HEK293 (cell line): ENCODE measurements at regions not wholly inside any gene's neighbourhood (a gene's known extent, or its start where the extent isn't known, plus 50 kb on each side); places are given as distances from the start of the nearest gene placed in this dataset.

Experiments
- CTCF ChIA-PET: fragments of 350-600 bp; formaldehyde crosslinking; extraction: SDS; loops from one replicate; lab custom pipeline; 2021; ENCODE audit warnings: antibody characterized with exemption; lab: Yijun Ruan, JAX
- POLR2A ChIA-PET: fragments of 300-600 bp; formaldehyde crosslinking; extraction: SDS; loops from one replicate; lab custom pipeline; 2020; ENCODE audit warnings: antibody characterized with exemption, inconsistent platforms; lab: Yijun Ruan, JAX
- H3K27ac ChIP-seq: fragments of 200-500 bp; sonication (Bioruptor generic); 2 replicates; pipeline ENCODE4 v1.5.1; 2014; ENCODE audit warnings: low read depth, low read length, control low read depth, inconsistent platforms; ENCODE audit errors: extremely low read depth
- H3K36me3 ChIP-seq, 2 experiments: fragments of 200-500 bp in 1 of 2; sonication (Bioruptor generic) in 1 of 2; 1 replicate in 1 of 2; 2 replicates in 1 of 2; pipeline ENCODE4 v1.5.1; 2014 to 2017; ENCODE audit warnings: inconsistent platforms in 2 of 2, low read length in 2 of 2; ENCODE audit not compliant: control insufficient read depth in 2 of 2, insufficient read depth in 1 of 2
- H3K4me1 ChIP-seq: fragments of 200-500 bp; sonication (Bioruptor generic); 2 replicates; pipeline ENCODE4 v1.5.1; 2014; ENCODE audit warnings: mild to moderate bottlenecking, low read length, inconsistent platforms; ENCODE audit not compliant: control insufficient read depth, insufficient read depth
- H3K4me3 ChIP-seq: 2 replicates; pipeline ENCODE4 v1.5.1; 2011; ENCODE audit warnings: low read depth, mild to moderate bottlenecking, control low read depth, low read length, moderate library complexity
- H3K9me3 ChIP-seq: fragments of 200-500 bp; sonication (Bioruptor generic); 2 replicates; pipeline ENCODE4 v1.5.1; 2014; ENCODE audit warnings: low read depth, low read length, inconsistent platforms; ENCODE audit not compliant: control insufficient read depth, insufficient read depth
- HOXA7 ChIP-seq: sonication (generic); formaldehyde crosslinking; IDR thresholded peaks from 2 replicates; pipeline ENCODE4 v1.8.1; 2022; ENCODE audit warnings: missing genetic modification reagents, borderline replicate concordance
- MZF1 ChIP-seq: fragments of 450-650 bp; formaldehyde crosslinking; IDR thresholded peaks from 2 replicates; pipeline ENCODE4 v1.5.1; 2017; ENCODE audit warnings: missing biosample characterization, missing genetic modification characterization, borderline replicate concordance
- PRDM1 ChIP-seq: fragments of 450-650 bp; formaldehyde crosslinking; IDR thresholded peaks from 2 replicates; pipeline ENCODE4; 2016; ENCODE audit warnings: missing biosample characterization, missing genetic modification characterization
- YY1 ChIP-seq: fragments of 450-650 bp; formaldehyde crosslinking; IDR thresholded peaks from 2 replicates; pipeline ENCODE4 v1.5.1; 2018; ENCODE audit warnings: missing biosample characterization, missing genetic modification characterization
- ZBTB17 ChIP-seq: fragments of 450-650 bp; formaldehyde crosslinking; IDR thresholded peaks from 2 replicates; pipeline ENCODE4 v1.5.1; 2016; ENCODE audit warnings: missing biosample characterization, missing genetic modification characterization
- ZFP37 ChIP-seq: fragments of 450-650 bp; formaldehyde crosslinking; IDR thresholded peaks from 2 replicates; pipeline ENCODE4 v1.5.1; 2016; ENCODE audit warnings: missing biosample characterization, missing genetic modification characterization
- ZFP69B ChIP-seq: fragments of 450-650 bp; formaldehyde crosslinking; IDR thresholded peaks from 2 replicates; pipeline ENCODE4 v1.5.1; 2016; ENCODE audit warnings: missing biosample characterization, missing genetic modification characterization
- ZNF202 ChIP-seq: fragments of 450-650 bp; formaldehyde crosslinking; IDR thresholded peaks from 2 replicates; pipeline ENCODE4 v1.5.1; 2016; ENCODE audit warnings: missing biosample characterization, missing genetic modification characterization, borderline replicate concordance
- ZNF221 ChIP-seq: fragments of 450-650 bp; formaldehyde crosslinking; IDR thresholded peaks from 2 replicates; pipeline ENCODE4 v1.5.1; 2017; ENCODE audit warnings: missing biosample characterization, missing genetic modification characterization, borderline replicate concordance
- ZNF24 ChIP-seq: fragments of 450-650 bp; formaldehyde crosslinking; IDR thresholded peaks from 2 replicates; pipeline ENCODE4 v1.5.1; 2016; ENCODE audit warnings: missing biosample characterization, missing genetic modification characterization
- ZNF354C ChIP-seq: fragments of 450-650 bp; formaldehyde crosslinking; IDR thresholded peaks from 2 replicates; pipeline ENCODE4 v1.5.1; 2016; ENCODE audit warnings: missing biosample characterization, missing genetic modification characterization, low read depth, borderline replicate concordance
- ZNF473 ChIP-seq: fragments of 450-650 bp; formaldehyde crosslinking; IDR thresholded peaks from 2 replicates; pipeline ENCODE4 v1.5.1; 2017; ENCODE audit warnings: missing biosample characterization, missing genetic modification characterization
- ZNF48 ChIP-seq: fragments of 450-650 bp; formaldehyde crosslinking; IDR thresholded peaks from 2 replicates; pipeline ENCODE4 v1.5.1; 2016; ENCODE audit warnings: missing biosample characterization, missing genetic modification characterization
- ZNF600 ChIP-seq: fragments of 450-650 bp; formaldehyde crosslinking; IDR thresholded peaks from 2 replicates; pipeline ENCODE4 v1.5.1; 2016; ENCODE audit warnings: missing biosample characterization, missing genetic modification characterization
- ZNF701 ChIP-seq: fragments of 450-650 bp; formaldehyde crosslinking; IDR thresholded peaks from 2 replicates; pipeline ENCODE4 v1.5.1; 2016; ENCODE audit warnings: missing biosample characterization, missing genetic modification characterization
- ZNF843 ChIP-seq: fragments of 450-650 bp; formaldehyde crosslinking; IDR thresholded peaks from 2 replicates; pipeline ENCODE4 v1.5.1; 2016; ENCODE audit warnings: missing biosample characterization, missing genetic modification characterization
- ZSCAN30 ChIP-seq: fragments of 450-650 bp; IDR thresholded peaks from 2 replicates; pipeline ENCODE4 v1.5.1; 2018; ENCODE audit warnings: missing biosample characterization, mild to moderate bottlenecking, missing genetic modification characterization, moderate library complexity
- TF ChIP-seq, protein P1 (sequence below): fragments of 450-650 bp; formaldehyde crosslinking; IDR thresholded peaks from 2 replicates; pipeline ENCODE4 v1.5.1; 2016; ENCODE audit warnings: missing biosample characterization, missing genetic modification characterization
- TF ChIP-seq, protein P2 (sequence below): fragments of 450-650 bp; formaldehyde crosslinking; IDR thresholded peaks from 2 replicates; pipeline ENCODE4 v1.5.1; 2017; ENCODE audit warnings: missing biosample characterization, mild to moderate bottlenecking, missing genetic modification characterization, moderate library complexity
- TF ChIP-seq, protein P3 (sequence below): fragments of 450-650 bp; IDR thresholded peaks from 2 replicates; pipeline ENCODE4 v1.5.1; 2018; ENCODE audit warnings: missing biosample characterization, mild to moderate bottlenecking, missing genetic modification characterization
- TF ChIP-seq, protein P4 (sequence below): fragments of 450-650 bp; formaldehyde crosslinking; optimal IDR thresholded peaks from 2 replicates; pipeline ENCODE3; 2016; ENCODE audit warnings: missing biosample characterization, mild to moderate bottlenecking, missing genetic modification characterization
- TF ChIP-seq, protein P5 (sequence below): fragments of 450-650 bp; formaldehyde crosslinking; IDR thresholded peaks from 2 replicates; pipeline ENCODE4 v1.5.1; 2016; ENCODE audit warnings: missing biosample characterization, missing genetic modification characterization, borderline replicate concordance

DNA sequence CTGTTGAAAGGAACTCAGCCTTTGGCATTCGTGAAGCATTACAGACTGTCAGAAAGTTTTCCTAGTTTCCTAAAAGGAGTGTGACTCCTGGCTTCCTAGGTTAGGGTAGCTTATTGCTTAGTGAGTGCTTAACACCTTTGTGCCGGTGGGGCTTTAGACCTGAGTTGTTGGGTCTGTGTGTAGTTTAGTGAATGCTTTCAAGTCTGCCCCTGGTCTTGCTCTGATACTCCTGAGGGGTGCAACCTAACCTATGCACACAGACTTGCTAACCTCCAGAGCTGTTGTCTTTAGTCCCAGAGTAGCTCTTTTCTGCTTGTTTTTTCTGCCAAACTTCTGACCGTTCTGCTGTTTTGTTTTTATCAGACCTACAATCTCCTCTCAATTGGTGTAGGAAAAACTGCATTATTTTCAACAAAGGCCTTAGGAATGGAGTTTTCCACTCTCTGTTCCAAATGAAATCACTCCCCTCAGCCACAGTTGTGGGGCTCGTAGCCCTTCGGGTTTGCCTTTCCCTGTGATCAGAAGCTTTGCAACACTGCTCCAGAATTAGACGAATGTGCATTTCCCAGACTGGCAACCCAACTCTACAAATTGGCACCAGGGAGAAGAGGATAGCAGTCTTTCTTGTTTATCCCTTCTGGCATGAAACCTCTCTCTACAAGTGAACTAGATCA lies 1399.1 kb upstream of the PCDH7 start (continued):
- no peak for TF ChIP-seq ZNF202 (tag by site-specific recombination)
- no peak for TF ChIP-seq MZF1 (tag by site-specific recombination)
- TF ChIP-seq, protein P1, sequence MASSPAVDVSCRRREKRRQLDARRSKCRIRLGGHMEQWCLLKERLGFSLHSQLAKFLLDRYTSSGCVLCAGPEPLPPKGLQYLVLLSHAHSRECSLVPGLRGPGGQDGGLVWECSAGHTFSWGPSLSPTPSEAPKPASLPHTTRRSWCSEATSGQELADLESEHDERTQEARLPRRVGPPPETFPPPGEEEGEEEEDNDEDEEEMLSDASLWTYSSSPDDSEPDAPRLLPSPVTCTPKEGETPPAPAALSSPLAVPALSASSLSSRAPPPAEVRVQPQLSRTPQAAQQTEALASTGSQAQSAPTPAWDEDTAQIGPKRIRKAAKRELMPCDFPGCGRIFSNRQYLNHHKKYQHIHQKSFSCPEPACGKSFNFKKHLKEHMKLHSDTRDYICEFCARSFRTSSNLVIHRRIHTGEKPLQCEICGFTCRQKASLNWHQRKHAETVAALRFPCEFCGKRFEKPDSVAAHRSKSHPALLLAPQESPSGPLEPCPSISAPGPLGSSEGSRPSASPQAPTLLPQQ (tag by site-specific recombination): no peak
- TF ChIP-seq ZNF24: no peak
- TF ChIP-seq ZNF701 (tag by site-specific recombination): no peak
- TF ChIP-seq ZFP37 (tag by site-specific recombination): no peak

DNA sequence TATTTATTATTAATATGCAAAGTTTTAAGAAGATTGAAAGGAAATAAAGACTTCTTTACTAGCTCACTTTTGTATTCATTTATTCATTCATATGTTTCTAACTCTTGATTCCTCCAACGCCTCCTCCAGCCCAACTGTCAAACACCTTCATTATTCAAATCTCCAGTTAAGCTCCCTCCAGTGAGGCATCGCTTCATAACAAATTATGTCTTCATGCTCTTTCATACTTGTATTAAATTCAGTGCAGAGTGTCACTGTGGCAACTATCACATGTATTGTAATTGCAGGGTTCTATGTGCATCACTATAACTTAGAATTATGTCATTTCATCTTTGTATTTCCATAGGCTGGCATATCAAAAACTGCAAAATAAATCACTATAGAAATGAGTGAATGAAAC lies 1394.2 kb upstream of the PCDH7 start:
- POLR2A ChIA-PET: no interaction called here
- Histone ChIP-seq H3K4me3 (no peak overlapping the region), H3K36me3 (no peaks in the 10 kb centered on the region), H3K27ac (no peak overlapping the region), H3K4me1 (no peaks in the 10 kb centered on the region), H3K9me3 (no peaks in the 10 kb centered on the region)
- CTCF ChIA-PET: no interaction called here
- TF ChIP-seq, protein P2, sequence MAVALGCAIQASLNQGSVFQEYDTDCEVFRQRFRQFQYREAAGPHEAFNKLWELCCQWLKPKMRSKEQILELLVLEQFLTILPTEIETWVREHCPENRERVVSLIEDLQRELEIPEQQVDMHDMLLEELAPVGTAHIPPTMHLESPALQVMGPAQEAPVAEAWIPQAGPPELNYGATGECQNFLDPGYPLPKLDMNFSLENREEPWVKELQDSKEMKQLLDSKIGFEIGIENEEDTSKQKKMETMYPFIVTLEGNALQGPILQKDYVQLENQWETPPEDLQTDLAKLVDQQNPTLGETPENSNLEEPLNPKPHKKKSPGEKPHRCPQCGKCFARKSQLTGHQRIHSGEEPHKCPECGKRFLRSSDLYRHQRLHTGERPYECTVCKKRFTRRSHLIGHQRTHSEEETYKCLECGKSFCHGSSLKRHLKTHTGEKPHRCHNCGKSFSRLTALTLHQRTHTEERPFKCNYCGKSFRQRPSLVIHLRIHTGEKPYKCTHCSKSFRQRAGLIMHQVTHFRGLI (tag by site-specific recombination): no peak
- TF ChIP-seq, protein P3, sequence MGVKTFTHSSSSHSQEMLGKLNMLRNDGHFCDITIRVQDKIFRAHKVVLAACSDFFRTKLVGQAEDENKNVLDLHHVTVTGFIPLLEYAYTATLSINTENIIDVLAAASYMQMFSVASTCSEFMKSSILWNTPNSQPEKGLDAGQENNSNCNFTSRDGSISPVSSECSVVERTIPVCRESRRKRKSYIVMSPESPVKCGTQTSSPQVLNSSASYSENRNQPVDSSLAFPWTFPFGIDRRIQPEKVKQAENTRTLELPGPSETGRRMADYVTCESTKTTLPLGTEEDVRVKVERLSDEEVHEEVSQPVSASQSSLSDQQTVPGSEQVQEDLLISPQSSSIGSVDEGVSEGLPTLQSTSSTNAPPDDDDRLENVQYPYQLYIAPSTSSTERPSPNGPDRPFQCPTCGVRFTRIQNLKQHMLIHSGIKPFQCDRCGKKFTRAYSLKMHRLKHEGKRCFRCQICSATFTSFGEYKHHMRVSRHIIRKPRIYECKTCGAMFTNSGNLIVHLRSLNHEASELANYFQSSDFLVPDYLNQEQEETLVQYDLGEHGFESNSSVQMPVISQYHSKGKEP (tag by site-specific recombination): no peak
- TF ChIP-seq YY1 (no peak), ZNF600 (tag by site-specific recombination) (no peak), ZFP69B (tag by site-specific recombination) (no peak), ZNF473 (tag by site-specific recombination) (no peak), ZNF701 (tag by site-specific recombination) (no peak), ZNF354C (tag by site-specific recombination) (no peak)
- TF ChIP-seq, protein P4, sequence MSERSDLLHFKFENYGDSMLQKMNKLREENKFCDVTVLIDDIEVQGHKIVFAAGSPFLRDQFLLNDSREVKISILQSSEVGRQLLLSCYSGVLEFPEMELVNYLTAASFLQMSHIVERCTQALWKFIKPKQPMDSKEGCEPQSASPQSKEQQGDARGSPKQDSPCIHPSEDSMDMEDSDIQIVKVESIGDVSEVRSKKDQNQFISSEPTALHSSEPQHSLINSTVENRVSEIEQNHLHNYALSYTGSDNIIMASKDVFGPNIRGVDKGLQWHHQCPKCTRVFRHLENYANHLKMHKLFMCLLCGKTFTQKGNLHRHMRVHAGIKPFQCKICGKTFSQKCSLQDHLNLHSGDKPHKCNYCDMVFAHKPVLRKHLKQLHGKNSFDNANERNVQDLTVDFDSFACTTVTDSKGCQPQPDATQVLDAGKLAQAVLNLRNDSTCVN (tag by site-specific recombination): no peak

DNA sequence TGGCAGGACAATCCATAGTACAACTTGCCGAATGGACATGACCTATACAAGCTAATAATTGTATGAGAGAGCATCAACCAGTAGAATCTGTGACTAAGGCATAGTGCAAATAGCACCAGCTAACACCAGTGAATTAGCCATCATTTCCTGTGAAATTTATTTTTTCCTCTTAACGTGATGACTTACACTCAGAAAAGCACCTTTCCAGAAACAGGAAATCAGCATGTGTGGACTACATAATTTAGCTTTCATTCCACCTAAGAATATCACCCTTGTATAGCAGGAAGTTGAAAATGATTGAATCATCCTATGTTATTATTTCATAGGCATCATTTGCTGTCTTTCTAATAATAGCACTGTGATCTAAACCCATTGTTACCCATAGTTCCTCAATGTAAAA lies 1393.4 kb upstream of the PCDH7 start:
- Histone ChIP-seq H3K4me1 (no peaks in the 10 kb centered on the region), H3K27ac (no peak overlapping the region), H3K9me3 (no peaks in the 10 kb centered on the region), H3K4me3 (no peak overlapping the region), H3K36me3 (no peaks in the 10 kb centered on the region)
- POLR2A ChIA-PET: no interaction called here
- CTCF ChIA-PET: no interaction called here
- no peak for TF ChIP-seq PRDM1 (tag by site-specific recombination)
- TF ChIP-seq ZNF843 (tag by site-specific recombination): no peak
- TF ChIP-seq HOXA7: no peak
- TF ChIP-seq ZNF48 (tag by site-specific recombination): no peak
- TF ChIP-seq ZNF221 (tag by site-specific recombination): no peak
- TF ChIP-seq ZSCAN30 (tag by site-specific recombination): no peak
- TF ChIP-seq ZBTB17 (tag by site-specific recombination): no peak
- TF ChIP-seq, protein P5, sequence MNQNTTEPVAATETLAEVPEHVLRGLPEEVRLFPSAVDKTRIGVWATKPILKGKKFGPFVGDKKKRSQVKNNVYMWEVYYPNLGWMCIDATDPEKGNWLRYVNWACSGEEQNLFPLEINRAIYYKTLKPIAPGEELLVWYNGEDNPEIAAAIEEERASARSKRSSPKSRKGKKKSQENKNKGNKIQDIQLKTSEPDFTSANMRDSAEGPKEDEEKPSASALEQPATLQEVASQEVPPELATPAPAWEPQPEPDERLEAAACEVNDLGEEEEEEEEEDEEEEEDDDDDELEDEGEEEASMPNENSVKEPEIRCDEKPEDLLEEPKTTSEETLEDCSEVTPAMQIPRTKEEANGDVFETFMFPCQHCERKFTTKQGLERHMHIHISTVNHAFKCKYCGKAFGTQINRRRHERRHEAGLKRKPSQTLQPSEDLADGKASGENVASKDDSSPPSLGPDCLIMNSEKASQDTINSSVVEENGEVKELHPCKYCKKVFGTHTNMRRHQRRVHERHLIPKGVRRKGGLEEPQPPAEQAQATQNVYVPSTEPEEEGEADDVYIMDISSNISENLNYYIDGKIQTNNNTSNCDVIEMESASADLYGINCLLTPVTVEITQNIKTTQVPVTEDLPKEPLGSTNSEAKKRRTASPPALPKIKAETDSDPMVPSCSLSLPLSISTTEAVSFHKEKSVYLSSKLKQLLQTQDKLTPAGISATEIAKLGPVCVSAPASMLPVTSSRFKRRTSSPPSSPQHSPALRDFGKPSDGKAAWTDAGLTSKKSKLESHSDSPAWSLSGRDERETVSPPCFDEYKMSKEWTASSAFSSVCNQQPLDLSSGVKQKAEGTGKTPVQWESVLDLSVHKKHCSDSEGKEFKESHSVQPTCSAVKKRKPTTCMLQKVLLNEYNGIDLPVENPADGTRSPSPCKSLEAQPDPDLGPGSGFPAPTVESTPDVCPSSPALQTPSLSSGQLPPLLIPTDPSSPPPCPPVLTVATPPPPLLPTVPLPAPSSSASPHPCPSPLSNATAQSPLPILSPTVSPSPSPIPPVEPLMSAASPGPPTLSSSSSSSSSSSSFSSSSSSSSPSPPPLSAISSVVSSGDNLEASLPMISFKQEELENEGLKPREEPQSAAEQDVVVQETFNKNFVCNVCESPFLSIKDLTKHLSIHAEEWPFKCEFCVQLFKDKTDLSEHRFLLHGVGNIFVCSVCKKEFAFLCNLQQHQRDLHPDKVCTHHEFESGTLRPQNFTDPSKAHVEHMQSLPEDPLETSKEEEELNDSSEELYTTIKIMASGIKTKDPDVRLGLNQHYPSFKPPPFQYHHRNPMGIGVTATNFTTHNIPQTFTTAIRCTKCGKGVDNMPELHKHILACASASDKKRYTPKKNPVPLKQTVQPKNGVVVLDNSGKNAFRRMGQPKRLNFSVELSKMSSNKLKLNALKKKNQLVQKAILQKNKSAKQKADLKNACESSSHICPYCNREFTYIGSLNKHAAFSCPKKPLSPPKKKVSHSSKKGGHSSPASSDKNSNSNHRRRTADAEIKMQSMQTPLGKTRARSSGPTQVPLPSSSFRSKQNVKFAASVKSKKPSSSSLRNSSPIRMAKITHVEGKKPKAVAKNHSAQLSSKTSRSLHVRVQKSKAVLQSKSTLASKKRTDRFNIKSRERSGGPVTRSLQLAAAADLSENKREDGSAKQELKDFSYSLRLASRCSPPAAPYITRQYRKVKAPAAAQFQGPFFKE (tag by site-specific recombination): no peak
